Upper lobe of left lung (tissue), 6 donors: ENCODE measurements at regions not wholly inside any gene's neighbourhood (a gene's known extent, or its start where the extent isn't known, plus 50 kb on each side); places are given as distances from the start of the nearest gene placed in this dataset.

ENCODE experiments used
- ATAC-seq, 2 donors: fragments of 200-7000 bp; cut with Tn5 transposase; one replicate each; pipeline ENCODE4 v1.9.1; 2022; ENCODE audit warnings: mild to moderate bottlenecking in 2 of 2, moderate library complexity in 2 of 2; ENCODE audit not compliant: low FRiP score in 2 of 2
- DNase-seq, 2 donors: peaks; one replicate each; pipeline ENCODE4 v3.0.0-alpha.2; 2019 to 2020
- H3K27ac ChIP-seq, 4 donors: fragments of 200-600 bp; sonication (generic); one replicate each; pipeline ENCODE4 v1.5.1; 2016 to 2019
- H3K27me3 ChIP-seq, 4 donors: fragments of 200-600 bp; sonication (generic); one replicate each; pipeline ENCODE4 v1.5.1; 2017 to 2019
- H3K36me3 ChIP-seq, 4 donors: fragments of 200-600 bp; sonication (generic); one replicate each; pipeline ENCODE4 v1.5.1; 2016 to 2019
- H3K4me1 ChIP-seq, 4 donors: fragments of 200-600 bp; sonication (generic); one replicate each; pipeline ENCODE4 v1.5.1; 2018 to 2019
- H3K4me3 ChIP-seq, 4 donors: fragments of 200-600 bp; sonication (generic); one replicate each; pipeline ENCODE4 v1.5.1; 2017 to 2019; ENCODE audit warnings: mild to moderate bottlenecking in 2 of 4, moderate library complexity in 1 of 4
- H3K9me3 ChIP-seq, 4 donors: fragments of 200-600 bp; sonication (generic); one replicate each; pipeline ENCODE4 v1.5.1; 2018 to 2019
- EP300 ChIP-seq, 4 donors: sonication (generic); formaldehyde crosslinking; IDR thresholded peaks; one replicate each; pipeline ENCODE4 v1.5.1; 2017; ENCODE audit warnings: antibody characterized with exemption in 4 of 4, control low read depth in 2 of 4
- POLR2A ChIP-seq, 4 donors: fragments of 450-650 bp; IDR thresholded peaks; one replicate each; pipeline ENCODE4 v1.5.1; 2016 to 2017; ENCODE audit warnings: antibody characterized with exemption in 4 of 4, mild to moderate bottlenecking in 2 of 4
- POLR2AphosphoS5 ChIP-seq, 2 donors: sonication (generic); formaldehyde crosslinking; IDR thresholded peaks; one replicate each; pipeline ENCODE4 v1.5.1; 2017; ENCODE audit warnings: antibody characterized with exemption in 2 of 2
- WGBS, 2 donors: methylation state at CpG; one replicate each; pipeline ENCODE4 v1.1.5; 2017 to 2018; 5-methylcytosine and 5-hydroxymethylcytosine counted together
- TF ChIP-seq, protein P1 (sequence below), 6 experiments: fragments of 450-650 bp in 4 of 6; fragments of 200-600 bp in 2 of 6; sonication (generic) in 2 of 6; IDR thresholded peaks; one replicate each; pipeline ENCODE4 v1.5.1; 2016 to 2019; ENCODE audit warnings: antibody characterized with exemption in 6 of 6
- donor health status: DM: no; HTN: no; CAD: no; lungs with moderate emphysema.
- donor health status: DM: no; HTN: yes; CAD: no; lungs with severe emphysema.

DNA sequence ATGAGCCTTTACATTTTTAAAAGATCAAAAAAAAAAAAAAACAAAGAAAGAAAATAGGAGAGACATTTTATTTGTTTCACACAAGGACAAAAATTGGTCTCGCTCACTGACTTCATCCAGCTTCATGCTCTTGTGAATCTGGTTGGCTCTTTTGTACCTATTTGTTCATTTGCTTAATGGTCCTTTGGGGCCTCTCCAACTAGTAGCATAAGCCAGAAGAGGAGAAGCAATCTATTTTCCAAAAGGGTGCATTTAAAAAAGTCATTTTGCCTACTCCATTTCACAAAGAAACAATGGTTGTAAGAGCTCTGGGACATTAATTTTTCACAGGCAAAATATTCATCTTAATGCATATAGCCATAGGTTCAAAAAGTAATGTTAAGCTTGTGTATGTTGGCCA is 168.3 kb upstream of the ADAMTS9 start:
- ATAC-seq: no peak
- TF ChIP-seq POLR2AphosphoS5 (IDR thresholded peaks at IDR 0.05) (no peak), EP300 (IDR thresholded peaks at IDR 0.05) (no peak), POLR2A (IDR thresholded peaks at IDR 0.05) (no peak)
- TF ChIP-seq, protein P1, sequence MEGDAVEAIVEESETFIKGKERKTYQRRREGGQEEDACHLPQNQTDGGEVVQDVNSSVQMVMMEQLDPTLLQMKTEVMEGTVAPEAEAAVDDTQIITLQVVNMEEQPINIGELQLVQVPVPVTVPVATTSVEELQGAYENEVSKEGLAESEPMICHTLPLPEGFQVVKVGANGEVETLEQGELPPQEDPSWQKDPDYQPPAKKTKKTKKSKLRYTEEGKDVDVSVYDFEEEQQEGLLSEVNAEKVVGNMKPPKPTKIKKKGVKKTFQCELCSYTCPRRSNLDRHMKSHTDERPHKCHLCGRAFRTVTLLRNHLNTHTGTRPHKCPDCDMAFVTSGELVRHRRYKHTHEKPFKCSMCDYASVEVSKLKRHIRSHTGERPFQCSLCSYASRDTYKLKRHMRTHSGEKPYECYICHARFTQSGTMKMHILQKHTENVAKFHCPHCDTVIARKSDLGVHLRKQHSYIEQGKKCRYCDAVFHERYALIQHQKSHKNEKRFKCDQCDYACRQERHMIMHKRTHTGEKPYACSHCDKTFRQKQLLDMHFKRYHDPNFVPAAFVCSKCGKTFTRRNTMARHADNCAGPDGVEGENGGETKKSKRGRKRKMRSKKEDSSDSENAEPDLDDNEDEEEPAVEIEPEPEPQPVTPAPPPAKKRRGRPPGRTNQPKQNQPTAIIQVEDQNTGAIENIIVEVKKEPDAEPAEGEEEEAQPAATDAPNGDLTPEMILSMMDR (IDR thresholded peaks at IDR 0.05): no peak
- Histone ChIP-seq H3K36me3 (no peaks in the 10 kb centered on the region), H3K27me3 (no peaks in the 10 kb centered on the region), H3K4me3 (no peak overlapping the region), H3K27ac (no peak overlapping the region), H3K9me3 (no peaks in the 10 kb centered on the region), H3K4me1 (no peaks in the 10 kb centered on the region)
- WGBS, 2 donors: 89 to 100% methylated on average over 1 of the region's 1 CpG
- DNase-seq: no peak

DNA sequence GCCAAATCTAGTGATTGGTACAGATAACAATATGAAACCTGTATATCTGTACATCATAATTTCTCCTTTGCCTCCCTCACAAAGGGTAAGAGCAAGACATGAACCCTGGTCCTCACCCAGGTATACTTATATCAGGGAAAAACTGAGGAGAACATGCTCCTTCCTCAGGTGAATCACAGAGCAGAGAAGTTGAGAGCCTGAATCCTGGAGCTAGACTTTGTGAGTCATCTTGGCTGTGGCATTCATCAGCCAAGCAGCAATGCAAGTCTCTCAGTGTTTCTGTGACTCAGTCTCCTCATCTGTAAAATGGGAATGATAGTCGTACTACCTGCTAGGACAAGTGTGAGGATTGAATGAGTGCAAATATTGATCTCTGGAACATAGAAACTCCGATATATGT is 165.7 kb upstream of the ADAMTS9 start:
- no peak overlapping the region for H3K27ac ChIP-seq
- H3K27me3 ChIP-seq: no peaks in the 10 kb centered on the region
- TF ChIP-seq POLR2AphosphoS5 (IDR thresholded peaks at IDR 0.05) (no peak), POLR2A (IDR thresholded peaks at IDR 0.05) (no peak), EP300 (IDR thresholded peaks at IDR 0.05) (no peak)
- TF ChIP-seq, protein P1 (IDR thresholded peaks at IDR 0.05): no peak
- H3K9me3 ChIP-seq: no peaks in the 10 kb centered on the region
- H3K4me1 ChIP-seq: no peaks in the 10 kb centered on the region
- no peak for ATAC-seq
- H3K4me3 ChIP-seq: no peak overlapping the region
- 94% methylated on average over 2 of the region's 2 CpGs for WGBS, 2 donors
- H3K36me3 ChIP-seq: no peaks in the 10 kb centered on the region
- no peak for DNase-seq

DNA sequence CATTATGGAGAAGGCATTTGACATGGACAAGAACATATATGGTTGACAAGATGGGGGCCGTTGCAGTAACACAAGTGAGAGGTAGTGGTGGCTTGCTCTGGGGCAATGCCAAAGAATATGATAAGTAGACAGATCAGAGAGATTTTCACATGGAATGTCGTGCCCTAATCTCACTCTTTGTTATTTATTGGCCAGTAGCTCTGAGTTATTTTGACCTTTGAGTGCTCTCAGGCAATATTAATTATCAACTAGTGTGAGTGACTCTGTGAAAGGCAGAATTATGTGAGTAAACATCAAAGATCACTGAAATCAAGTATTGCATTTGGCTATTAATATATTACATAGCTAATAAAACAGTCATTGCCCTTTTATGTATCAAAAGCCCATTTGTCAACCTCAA is 164.9 kb upstream of the ADAMTS9 start:
- WGBS, 2 donors: 54 to 62% methylated on average over 2 of the region's 2 CpGs
- no peak for ATAC-seq
- TF ChIP-seq, protein P1 (IDR thresholded peaks at IDR 0.05): no peak
- TF ChIP-seq POLR2A (IDR thresholded peaks at IDR 0.05): no peak
- no peak for TF ChIP-seq POLR2AphosphoS5 (IDR thresholded peaks at IDR 0.05)
- no peak for TF ChIP-seq EP300 (IDR thresholded peaks at IDR 0.05)

DNA sequence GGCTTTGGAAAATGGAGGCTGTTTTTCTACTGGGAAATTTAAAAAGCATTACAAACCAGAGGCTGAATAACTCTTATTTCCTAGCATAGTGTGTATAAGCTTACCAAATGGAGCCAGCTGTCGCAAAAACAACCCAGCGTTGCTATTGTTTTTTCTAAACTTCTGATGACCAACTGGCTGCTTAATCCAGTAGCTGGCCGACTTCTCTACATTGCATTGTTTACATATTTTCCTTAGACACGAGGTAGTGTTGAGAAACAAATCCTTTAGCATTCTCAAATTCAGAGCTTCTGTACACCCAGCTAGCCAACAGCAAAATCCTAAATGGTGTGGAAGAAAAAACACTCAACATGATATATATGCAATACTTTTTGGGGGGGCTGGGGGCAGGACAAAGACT is 161.0 kb upstream of the ADAMTS9 start:
- no peaks in the 10 kb centered on the region for H3K9me3 ChIP-seq
- no peaks in the 10 kb centered on the region for H3K27me3 ChIP-seq
- WGBS, 2 donors: 63 to 80% methylated on average over 4 of the region's 4 CpGs
- no peaks in the 10 kb centered on the region for H3K4me1 ChIP-seq
- no peak overlapping the region for H3K27ac ChIP-seq
- H3K36me3 ChIP-seq: no peaks in the 10 kb centered on the region
- DNase-seq (no peak), ATAC-seq (no peak)
- no peak overlapping the region for H3K4me3 ChIP-seq
- TF ChIP-seq POLR2A (IDR thresholded peaks at IDR 0.05) (no peak), EP300 (IDR thresholded peaks at IDR 0.05) (no peak), POLR2AphosphoS5 (IDR thresholded peaks at IDR 0.05) (no peak)
- TF ChIP-seq, protein P1 (IDR thresholded peaks at IDR 0.05): no peak

More for the DNA sequence above, 164.9 kb upstream of the ADAMTS9 start:
- H3K36me3 ChIP-seq: no peaks in the 10 kb centered on the region
- H3K9me3 ChIP-seq: no peaks in the 10 kb centered on the region
- no peaks in the 10 kb centered on the region for H3K4me1 ChIP-seq
- H3K4me3 ChIP-seq: no peak overlapping the region
- no peak for DNase-seq
- H3K27me3 ChIP-seq: no peaks in the 10 kb centered on the region
- H3K27ac ChIP-seq: no peak overlapping the region

DNA sequence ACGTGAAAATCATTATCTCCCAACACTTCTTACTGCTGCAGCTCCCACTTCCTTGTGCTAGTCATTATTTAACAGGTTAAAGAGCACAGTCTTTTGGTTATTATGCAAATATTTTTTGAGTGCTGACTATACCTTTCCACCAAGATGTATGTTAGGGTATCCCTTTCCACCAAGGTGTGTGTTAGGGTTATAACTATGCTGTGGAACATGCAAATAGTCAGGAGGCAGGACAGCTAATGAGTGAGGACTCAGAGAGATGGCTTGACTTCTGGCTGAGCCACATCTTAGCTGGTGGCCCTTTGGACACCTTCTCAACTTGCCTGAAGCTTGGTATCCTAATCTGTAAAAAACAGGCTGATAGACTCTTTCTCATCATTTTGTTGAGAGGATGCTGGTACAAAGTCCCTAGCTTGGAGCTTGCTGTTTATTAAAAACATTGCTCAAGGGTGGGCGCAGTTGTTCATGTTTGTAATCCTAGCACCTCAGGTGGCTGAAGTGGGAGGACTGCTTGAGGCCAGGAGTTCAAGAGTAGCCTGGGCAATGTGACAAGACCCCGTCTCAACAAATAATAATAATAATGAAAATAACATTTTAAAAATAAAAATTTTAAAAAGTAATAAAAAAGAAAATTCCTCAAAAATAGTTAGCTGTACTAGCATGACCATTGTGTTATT is 160.5 kb upstream of the ADAMTS9 start:
- no peak for ATAC-seq

More for the DNA sequence above, 160.5 kb upstream of the ADAMTS9 start:
- WGBS, 2 donors: 80 to 86% methylated on average over 3 of the region's 3 CpGs
- no peak for DNase-seq
- H3K9me3 ChIP-seq: no peaks in the 10 kb centered on the region
- H3K27ac ChIP-seq: no peak overlapping the region
- no peaks in the 10 kb centered on the region for H3K36me3 ChIP-seq
- no peaks in the 10 kb centered on the region for H3K27me3 ChIP-seq
- H3K4me3 ChIP-seq: no peak overlapping the region
- H3K4me1 ChIP-seq: no peaks in the 10 kb centered on the region
- TF ChIP-seq, protein P1 (IDR thresholded peaks at IDR 0.05): no peak
- TF ChIP-seq EP300 (IDR thresholded peaks at IDR 0.05) (no peak), POLR2A (IDR thresholded peaks at IDR 0.05) (no peak), POLR2AphosphoS5 (IDR thresholded peaks at IDR 0.05) (no peak)
